ENCODE measurements at regions not wholly inside any gene's neighbourhood (a gene's known extent, or its start where the extent isn't known, plus 50 kb on each side); places are given as distances from the start of the nearest gene placed in this dataset.
A peak's percentile ranks its signal among the peaks of the same experiment; 100 is the strongest.

DNA sequence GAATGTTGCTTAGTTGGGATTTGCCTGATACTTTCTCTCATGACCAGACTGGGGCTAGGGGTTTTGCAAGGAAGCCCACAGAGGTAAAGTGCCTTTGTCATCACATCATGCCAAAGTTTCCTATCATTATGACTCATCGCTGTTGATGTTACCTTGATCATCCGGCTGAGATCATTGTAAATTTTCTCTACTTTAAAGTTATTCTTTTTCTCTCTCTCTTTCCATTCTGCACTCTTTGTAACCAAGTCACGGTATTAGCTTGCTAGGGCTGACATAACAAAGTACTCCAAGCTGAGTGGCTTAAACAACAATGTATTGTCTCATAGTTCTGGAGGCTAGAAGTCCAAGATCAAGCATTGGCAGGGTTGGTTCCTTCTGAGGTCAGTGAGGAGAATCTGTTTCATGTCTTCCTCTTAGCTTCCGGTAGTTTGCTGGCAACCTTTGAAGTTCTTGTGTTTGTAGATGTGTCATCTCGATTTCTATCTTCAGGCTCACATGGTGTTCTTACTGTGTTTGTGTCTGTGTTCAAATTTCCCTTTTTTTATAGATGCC lies 113.0 kb downstream of the DTHD1 start:
- peak; percentile 87 for DNase-seq

DNA sequence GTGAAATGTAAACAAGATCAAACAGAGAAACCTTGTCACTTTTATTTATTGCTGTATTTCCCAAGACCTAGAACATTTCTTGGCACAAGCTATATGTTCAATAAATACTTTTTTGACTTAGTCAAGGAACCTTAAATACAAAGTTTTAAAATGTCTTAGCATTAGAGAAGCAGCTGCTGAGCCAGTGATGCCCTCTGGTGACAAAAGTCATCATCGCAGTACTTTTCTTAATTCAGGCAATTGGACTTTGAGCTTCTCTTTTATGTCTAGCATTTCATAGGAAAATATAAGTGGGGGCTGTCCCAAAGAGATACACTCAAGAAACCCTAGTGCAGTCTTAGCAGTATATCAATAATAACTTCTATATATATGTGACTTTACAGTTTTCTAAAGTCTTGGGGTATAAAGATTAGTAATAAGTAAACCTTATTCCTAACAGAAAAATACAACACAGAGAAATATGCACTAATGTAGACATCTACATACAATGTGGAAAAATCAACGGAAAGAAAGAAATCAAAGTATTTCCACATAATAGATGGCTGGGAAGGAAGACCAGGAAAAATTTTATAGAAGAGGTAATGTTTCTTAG lies 118.4 kb downstream of the DTHD1 start:
- DNase-seq = peak; percentile 50

DNA sequence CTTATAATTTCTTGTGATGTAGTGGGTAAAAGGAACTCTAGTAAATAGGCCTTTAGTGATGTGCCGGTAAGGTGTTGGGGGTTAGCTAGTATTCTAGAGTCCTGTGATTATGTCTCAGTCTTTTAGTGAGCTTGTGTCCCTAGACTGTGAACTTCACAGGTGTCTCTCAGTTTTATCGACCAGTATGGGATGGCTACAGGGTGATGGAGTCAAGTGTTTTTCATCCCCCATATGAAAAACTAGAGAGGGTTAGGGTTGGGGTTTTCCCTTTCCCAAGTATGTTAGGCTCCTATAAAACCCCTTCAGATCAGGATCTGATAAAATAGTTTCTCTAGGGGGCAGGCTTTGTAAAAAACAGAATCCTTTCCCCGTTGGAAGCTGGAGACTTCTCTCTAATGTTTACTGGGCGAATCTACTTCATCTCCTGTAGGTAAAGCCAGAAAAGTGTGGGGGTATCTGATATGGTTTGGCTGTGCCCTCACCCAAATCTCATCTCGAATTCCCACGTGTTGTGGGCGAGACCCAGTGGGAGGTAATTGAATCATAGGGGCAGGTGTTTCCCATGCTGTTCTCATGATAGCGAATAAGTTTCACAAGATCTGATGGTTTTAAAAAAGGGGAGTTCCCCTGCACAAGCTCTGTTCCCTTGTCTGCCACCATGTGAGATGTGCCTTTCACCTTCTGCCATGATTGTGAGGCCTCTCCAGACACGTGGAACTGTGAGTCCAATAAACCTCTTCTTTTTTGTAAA lies 120.8 kb downstream of the DTHD1 start:
- no peak for DNase-seq

DNA sequence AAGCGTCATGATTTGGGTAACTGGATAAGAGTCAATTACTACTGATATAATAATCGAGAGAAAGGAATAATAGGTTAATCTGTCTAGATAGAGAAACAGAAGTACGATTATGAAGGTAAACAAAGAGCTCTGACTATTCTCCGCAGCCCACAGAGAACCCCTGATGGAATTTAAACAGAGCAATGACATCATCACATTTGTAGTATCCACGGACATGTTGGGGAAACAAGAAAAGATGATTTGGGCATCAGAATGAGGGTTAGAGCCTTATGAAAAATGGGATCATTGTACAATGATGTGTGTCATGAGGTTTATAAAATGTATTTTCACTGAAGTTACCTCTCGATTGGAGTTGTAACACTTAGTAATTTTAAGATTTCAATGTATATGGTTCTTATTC lies 129.9 kb downstream of the DTHD1 start:
- no peak for DNase-seq

DNA sequence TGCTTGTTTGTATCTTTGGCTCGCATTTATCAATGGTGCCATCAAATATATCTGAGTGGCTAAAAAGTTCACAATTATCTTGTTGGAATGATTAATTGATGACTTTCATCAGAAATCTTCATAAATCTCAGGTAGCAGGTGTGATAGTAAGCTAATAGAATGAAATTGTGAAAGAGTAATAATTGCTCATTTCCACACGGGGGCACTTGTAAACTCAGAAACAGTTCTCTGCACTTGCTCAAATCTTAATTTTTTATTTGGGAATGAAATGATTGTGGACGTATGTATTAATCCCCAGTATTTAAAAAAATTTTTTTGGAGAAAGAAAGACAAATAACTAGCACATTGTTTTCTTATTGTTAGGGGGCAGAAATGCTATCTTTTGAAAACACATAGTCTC lies 132.8 kb downstream of the DTHD1 start:
- DNase-seq = no peak

DNA sequence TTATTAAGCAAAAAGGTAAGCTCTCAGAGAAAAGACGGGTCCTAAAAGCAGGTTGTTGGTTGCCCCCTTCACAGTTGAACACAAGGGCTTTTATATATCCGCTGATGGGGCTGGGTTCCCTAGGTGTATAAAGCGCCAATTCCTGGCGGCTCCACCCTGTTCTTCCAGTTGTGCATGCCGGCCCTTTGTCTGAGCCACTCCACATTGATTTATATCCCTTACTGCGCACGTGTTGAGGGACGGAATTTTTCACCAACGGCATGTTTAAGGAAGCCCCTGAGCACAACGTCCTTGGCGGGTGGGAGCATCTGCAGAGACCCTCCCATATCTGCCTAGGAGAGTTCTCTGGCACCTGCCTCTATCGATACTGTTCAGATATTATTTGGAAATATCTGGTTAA lies 135.7 kb downstream of the DTHD1 start:
- no peak for DNase-seq

DNA sequence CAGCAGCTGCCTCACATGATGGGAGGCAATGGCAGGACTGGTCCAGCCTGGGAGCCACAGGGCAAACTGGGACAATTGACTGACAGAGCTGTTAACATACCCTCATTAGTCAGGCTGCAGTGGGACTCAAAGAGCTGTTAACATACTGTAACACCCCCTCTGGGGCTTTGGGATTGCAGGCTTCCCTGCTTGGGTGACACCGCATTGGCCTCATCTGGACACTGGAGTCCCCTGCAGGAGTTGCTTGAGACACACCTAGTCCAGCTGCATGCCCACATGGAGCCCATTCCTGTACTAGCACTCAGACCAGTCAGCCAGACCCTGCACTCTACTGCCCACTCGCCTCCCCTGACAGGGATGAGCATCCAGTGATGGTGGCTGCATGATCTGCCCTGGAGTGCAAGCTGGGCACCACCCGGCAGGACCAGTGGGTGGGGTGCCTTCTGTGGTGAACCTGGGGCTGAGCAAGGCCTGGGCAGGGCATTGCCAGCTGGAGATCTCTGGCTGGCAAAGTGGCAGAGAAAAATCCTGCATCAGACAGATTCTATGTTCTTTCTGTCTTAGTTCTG lies 138.8 kb downstream of the DTHD1 start:
- no peak for DNase-seq

DNA sequence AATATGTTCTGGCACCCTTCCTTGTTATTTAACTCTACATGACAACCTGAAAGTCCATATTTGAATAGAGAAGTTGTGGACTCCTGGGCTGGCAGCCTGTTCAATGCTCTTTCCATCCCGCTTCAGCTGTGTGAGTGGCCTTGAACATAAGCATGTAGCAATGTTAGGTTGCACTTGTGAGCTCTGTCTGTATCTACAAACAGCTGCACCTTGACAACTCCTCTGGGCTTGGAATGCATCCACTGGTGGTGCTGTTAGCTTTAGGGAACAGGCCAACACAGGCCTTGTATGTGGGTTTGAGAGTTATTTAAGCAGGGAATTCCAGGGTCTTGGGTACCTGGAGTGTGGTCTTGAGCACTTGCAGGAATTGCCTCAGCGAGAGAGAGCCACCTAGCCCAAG lies 141.2 kb downstream of the DTHD1 start:
- no peak for DNase-seq

DNA sequence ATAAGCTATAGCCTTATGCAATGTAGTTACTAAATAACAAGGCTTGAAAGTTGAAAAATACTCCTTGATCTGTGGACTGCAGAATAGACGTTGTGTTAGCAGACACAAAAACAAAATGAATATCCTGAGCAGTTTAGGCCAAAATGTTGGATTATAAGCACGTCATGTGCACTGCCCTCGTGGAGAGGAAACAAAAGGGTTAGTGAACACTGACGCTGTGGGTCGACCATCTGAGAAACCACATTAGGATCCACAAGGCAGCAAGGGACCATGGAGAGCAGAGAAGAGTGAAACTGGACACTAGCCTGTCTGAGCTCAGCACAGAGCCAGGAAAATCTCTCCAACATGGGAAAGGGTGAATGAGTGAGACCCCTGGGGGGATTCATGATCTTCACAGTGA lies 145.3 kb downstream of the DTHD1 start:
- DNase-seq = no peak

DNA sequence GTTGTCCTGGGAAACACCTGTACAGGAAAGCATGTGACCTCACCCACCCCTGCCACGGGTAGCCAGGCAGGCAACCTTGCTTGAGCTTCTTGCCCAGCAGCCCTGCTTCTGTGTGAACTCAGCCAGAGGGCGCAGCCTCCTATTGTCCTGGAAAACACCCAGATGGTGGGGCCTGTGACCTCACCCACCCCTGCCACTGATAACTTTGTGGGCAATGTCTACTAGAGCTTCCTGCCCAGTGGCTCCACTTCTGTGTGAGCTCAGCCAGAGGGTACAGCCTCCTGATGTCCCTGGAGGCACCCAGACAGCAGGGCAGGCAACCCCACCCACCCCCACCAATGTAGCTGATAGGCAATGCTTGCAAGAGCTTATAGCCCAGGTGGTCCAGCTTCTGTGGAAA lies 146.3 kb downstream of the DTHD1 start:
- no peak for DNase-seq

DNA sequence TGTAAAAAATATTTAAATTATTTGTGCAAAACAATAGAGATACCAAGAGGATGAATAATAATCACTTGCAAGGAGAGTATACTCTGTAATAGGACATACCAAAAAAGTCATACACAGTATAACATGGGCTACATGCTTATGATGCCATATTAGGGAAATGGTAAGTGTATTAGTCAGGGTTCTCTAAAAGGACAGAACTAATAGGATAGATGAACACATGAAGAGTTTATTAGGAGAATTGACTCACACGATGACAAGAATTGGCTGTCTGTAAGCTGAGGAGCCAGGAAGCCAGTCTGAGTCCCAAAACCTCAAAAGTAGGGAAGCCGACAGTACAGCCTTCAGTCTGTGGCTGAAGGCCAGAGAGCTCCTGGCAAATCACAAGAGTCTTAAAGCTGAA lies 151.2 kb downstream of the DTHD1 start:
- DNase-seq = no peak

DNA sequence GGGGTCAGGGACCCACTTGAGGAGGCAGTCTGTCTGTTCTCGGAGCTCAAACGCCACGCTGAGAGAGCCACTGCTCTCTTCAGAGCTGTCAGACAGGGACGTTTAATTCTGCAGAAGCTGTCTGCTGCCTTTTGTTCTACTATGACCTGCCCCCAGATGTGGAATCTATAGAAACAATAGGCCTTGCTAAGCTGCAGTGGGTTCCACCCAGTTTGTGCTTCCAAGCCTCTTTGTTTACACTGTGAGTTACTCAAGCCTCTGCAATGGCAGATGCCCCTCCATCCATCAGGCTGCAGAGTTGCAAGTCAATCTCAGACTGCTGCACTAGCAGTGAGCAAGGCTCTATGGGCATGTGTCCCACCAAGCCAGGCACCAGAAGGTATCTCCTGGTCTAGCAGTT lies 158.1 kb downstream of the DTHD1 start:
- DNase-seq = no peak

DNA sequence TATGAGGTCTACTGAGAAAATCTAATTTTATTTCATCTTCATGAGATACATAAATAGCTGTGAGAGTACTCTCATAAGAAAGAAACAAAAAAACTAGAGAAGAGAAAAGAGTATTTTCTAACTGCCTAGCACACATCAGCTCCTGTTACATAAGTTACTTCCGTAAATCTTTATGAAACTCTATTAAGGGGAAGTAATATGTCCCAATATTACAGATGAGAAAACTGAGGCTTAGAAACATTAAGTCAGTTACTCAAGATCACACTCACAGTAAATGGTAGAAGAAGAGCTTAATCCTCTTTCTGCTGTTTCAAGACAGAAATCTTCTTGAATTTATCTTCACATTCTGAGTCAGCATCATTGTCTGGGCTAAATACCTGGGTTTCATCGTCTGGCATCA lies 164.1 kb downstream of the DTHD1 start:
- DNase-seq = no peak

DNA sequence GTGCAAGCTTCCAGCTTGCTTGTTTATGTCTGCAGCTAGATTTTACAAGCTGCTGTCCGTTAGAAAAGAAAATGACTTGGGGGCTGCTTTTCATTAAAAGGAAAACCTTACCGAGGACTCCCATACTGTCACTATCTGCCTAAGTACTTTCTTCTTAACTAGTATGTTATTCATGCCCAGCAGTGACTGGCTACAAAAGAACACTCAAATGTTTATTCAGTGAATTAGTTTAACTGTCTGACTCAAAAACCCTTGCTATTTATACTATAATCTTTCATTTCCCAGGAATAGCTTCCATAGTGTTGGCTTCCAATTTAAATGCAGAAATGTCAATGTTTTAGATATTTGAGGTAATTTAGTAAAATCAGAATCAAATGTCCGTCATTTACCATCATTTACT lies 164.9 kb downstream of the DTHD1 start:
- DNase-seq = no peak

DNA sequence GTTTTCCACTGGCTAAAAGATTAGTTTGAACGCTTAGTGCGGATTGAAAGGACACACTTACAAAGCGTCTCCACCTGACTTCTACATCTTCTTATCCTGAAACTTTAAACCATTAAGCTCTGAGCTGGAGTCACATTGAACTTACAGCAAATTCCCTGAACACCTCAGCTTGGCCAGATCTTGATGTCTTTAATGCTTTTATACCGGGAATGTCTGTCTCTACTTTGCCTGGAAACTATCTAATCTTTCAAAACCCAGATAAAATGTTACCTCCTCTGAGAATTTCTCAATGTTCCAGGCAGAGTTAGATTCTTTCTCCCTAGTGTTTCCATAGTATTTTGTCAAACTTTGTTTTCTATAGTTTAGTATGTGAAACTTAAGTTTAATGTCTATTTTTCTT lies 179.9 kb downstream of the DTHD1 start:
- DNase-seq = no peak

DNA sequence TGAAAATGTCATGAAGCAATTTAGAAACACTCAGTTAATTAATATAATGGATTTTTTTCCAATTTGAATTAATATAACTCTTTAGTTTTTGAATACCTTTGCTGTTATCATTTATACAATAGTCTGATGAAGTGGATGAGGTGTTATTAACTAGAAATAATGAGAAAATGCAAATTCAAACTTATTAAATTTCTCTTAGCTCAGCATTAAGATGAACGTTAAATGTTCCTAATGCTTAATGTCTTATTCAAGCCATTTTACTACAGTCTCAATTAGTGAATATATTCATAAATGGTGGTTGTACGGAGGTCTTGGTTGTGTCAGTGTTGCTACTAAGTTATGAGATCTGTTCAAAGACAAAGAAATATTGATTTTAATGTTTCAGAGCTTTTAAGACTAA lies 186.3 kb downstream of the DTHD1 start:
- no peak for DNase-seq

DNA sequence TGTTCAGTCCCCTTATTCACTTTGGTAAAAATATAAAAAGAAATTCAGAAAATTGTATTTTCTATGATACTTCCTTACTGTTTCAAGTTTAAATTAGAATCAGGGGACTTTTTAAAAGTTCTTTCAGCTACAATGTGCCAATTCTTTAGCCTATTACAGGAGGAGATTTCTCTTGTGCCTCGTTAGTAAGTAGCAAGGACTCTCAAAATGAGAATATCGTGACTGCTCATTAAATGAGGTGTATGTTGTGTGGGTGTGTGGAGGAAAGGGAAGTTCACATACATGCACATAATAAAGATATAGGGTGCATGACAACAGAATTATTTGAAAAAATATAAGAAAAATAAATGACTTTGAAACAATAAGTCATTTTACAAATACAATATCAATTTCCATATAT lies 190.5 kb downstream of the DTHD1 start:
- DNase-seq = no peak

DNA sequence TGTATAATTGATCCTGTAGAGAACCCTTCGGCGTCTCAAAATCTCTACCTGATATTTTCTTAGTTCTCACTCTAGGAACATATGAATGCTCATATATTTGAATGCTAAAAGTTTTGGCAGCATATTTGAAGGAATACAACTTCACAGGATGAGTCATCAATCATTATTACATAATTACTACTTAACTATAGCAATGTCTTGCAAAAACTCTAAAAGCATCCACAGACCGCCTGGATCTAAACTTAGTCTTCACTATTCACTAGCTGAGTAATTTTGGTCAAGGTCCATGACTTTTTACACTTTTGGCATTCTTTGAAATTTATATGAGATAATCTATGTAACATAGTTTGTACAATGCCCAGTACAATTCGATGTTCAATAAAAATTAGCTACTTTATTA lies 194.7 kb downstream of the DTHD1 start:
- DNase-seq = no peak

DNA sequence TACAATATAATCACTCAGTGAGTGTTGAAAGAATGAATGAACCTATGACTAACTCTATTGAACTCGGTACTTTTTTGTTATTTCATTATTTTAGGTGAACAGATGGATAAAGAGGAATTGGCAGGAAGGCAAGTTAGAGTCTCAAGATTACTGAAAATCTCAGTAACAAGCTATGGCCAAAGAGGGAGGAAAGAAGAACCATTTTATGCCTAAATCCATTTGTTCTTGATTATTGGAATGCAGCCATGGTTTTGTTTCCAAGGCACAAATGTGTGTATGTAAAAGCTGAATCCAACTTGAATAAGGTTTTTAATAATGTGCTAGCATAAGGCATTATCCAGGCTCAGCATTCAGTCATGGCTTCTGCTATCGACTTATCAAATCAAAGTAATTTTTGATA lies 196.4 kb downstream of the DTHD1 start:
- no peak for DNase-seq

DNA sequence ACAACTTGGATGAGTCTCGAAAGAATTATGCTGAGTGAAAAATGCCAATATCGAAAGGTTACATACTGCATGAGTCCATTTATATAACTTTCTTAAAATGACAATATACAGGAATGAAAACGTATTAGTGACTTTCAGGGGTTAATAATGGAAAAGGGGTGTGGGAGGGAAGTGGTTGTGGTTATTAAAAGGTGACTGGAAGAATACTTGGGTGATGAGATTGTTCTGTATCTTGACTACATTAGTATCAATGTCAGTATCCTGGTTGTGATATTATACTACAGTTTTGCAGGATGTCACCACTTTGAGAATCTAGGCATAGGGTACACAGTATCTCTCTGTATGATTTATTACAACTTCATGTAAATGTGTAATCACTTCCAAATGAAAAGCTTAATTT lies 204.5 kb downstream of the DTHD1 start:
- DNase-seq = no peak

DNA sequence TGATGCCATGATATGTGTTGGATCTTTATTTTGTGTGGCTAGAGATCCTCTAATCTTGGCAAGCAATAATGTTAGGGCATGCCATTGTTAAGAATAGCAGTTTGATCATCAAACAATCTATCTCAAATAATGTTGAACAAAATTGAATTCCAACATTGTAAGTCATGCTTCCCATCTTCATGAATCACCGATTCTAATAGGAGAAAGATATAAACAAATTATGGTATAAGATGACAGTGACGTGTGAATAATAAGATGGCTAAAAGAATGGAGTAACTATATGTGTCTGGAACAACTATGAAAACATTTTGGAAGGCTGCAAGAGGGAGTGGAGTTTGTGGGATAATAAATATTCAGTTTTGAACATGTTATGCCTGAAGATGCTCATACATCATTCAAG lies 208.4 kb downstream of the DTHD1 start:
- no peak for DNase-seq

DNA sequence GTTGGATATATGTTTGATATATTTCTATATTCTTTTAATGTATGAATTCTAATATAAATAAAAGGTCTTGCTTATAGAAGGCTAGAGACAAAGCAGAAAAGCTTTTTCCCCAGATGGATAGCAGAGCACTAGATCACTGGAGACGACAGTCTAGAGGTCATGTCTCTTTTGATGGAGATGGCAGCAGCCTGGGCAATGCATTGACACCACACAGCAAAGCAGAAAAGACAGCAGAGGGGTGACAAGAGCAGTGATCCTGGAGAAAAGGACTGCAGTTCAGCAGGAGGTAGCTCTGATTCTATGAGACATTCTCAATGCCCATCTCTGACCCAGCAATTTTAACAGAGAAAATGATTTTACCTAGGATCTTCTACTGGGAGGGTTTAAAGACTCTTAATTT lies 210.6 kb downstream of the DTHD1 start:
- no peak for DNase-seq

DNA sequence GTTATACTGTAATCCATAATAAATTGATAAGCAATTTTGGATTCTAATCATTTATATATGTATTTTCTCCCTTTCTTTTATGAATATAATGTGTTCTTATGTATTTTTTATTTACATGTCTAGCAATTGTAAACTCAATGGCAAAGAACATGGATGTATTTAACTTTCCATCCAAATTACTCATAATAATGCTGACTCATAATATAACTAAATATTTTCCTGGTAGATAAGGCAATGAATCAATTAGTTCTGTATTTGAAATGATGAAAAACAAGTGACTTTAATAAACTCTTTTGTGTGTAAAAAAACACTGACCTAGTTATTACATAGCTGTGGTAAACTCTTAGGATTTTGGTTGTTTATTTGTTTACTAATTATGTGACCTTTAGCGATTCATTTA lies 211.2 kb downstream of the DTHD1 start:
- no peak for DNase-seq

DNA sequence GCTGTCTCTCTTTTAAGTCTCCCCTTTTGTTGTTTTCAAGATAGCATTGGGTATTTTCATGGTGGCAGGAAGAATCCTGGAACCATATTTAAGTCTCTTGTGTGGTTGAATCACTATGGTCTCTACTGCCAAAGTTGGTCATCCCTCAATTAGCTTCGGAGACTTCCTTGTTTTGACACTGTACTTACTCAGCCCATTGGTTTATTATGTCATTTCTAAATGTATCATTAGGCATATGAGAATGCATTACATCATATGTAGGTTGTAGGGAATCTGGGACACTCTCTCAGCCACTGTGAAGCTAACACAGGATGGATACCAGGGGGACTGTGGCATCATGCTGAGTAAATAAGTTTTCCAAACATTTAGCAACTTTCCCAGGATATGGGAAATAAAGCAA lies 211.8 kb downstream of the DTHD1 start:
- DNase-seq = no peak

DNA sequence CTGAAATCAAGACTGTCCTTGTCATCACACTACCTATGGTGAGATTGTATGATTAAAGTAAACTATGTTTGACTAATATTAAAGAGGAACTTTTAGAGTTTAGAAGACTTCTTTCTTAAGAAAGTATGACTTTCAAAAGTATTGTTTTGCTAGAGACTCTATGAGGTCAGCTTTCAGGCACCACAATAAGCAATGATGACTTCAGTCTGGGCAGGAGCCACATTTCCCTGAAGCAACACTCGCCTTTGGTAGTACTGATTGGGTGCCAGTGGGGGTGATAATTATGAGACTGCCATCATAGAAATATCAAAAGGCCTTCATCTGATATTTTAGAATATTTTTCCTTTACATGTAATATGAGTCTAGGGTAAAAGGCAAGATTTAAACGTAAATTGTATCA lies 212.6 kb downstream of the DTHD1 start:
- no peak for DNase-seq

Data from activated CD4-positive, alpha-beta T cell treated with anti-CD3 and anti-CD28 coated beads, Interleukin-2, amount 50 U/mL, for 16 hours (primary cell).